ENCODE measurements at regions not wholly inside any gene's neighbourhood (a gene's known extent, or its start where the extent isn't known, plus 50 kb on each side); places are given as distances from the start of the nearest gene placed in this dataset.

- TF ChIP-seq CTCF (IDR thresholded peaks at IDR 0.05) (no peak), JUN (CRISPR knock-in tag; IDR thresholded peaks at IDR 0.05) (no peak), TCF7 (CRISPR knock-in tag; IDR thresholded peaks at IDR 0.05; ENCODE audit: low read depth) (no peak), TEAD4 (CRISPR knock-in tag; IDR thresholded peaks at IDR 0.05) (no peak), TP53 (CRISPR knock-in tag; IDR thresholded peaks at IDR 0.05) (no peak)
Observed at GRCh38 chr3:125654526-125654925, 59.2 kb upstream of the OSBPL11 start.
